ENCODE measurements at regions not wholly inside any gene's neighbourhood (a gene's known extent, or its start where the extent isn't known, plus 50 kb on each side); places are given as distances from the start of the nearest gene placed in this dataset.

- TF ChIP-seq, protein P1, sequence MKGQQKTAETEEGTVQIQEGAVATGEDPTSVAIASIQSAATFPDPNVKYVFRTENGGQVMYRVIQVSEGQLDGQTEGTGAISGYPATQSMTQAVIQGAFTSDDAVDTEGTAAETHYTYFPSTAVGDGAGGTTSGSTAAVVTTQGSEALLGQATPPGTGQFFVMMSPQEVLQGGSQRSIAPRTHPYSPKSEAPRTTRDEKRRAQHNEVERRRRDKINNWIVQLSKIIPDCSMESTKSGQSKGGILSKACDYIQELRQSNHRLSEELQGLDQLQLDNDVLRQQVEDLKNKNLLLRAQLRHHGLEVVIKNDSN (IDR thresholded peaks at IDR 0.05) = no peak
Measured at GRCh38 chr2:121102941-121103340, 182.1 kb downstream of the TFCP2L1 start.

DNA sequence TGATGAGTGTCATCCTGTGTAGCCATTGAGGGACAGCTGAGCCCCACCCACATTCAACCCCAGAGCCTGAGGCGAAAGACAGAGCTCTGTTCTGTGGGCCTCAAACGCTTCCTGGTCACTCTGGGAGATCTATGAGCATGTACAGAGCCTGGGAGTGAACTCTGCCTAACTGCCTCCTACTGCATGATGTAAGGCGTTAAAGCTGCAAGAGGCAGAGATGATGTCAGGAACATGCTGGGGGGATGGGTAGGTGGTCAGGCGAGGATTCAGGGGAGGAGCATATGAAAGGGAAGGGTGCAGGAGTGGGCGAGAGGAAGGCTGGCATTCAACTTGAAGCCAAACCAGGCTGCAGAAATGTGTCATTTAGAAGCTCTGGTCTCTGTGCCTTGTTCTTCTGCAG, 181.0 kb downstream of the TFCP2L1 start:
- TF ChIP-seq YY1 (IDR thresholded peaks at IDR 0.05; ENCODE audit: low read depth) = no peak
- no peak for TF ChIP-seq REST (IDR thresholded peaks at IDR 0.05; ENCODE audit: low read depth)
- no peak for TF ChIP-seq TAF1 (IDR thresholded peaks at IDR 0.05; ENCODE audit: low read depth)
- TF ChIP-seq RAD21 (IDR thresholded peaks at IDR 0.05; ENCODE audit: low read depth) = no peak
- TF ChIP-seq, protein P1 (IDR thresholded peaks at IDR 0.05) = no peak
- no peak for TF ChIP-seq FOXM1 (IDR thresholded peaks at IDR 0.05; ENCODE audit: borderline replicate concordance, low read depth)
- no peak for TF ChIP-seq EP300 (IDR thresholded peaks at IDR 0.05; ENCODE audit: borderline replicate concordance)
- TF ChIP-seq CEBPB (IDR thresholded peaks at IDR 0.05) = no peak
- no peak for TF ChIP-seq NFIC (IDR thresholded peaks at IDR 0.05)
- TF ChIP-seq, protein P2, sequence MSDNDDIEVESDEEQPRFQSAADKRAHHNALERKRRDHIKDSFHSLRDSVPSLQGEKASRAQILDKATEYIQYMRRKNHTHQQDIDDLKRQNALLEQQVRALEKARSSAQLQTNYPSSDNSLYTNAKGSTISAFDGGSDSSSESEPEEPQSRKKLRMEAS (IDR thresholded peaks at IDR 0.05) = no peak

- TF ChIP-seq RAD21 (IDR thresholded peaks at IDR 0.05; ENCODE audit: low read depth) = no peak
- peak; percentile 94 for TF ChIP-seq REST (IDR thresholded peaks at IDR 0.05; ENCODE audit: low read depth)
- TF ChIP-seq CEBPB (IDR thresholded peaks at IDR 0.05) = no peak
- TF ChIP-seq TAF1 (IDR thresholded peaks at IDR 0.05; ENCODE audit: low read depth) = no peak
- no peak for TF ChIP-seq TCF12 (IDR thresholded peaks at IDR 0.05; ENCODE audit: low read depth)
- TF ChIP-seq YY1 (IDR thresholded peaks at IDR 0.05; ENCODE audit: low read depth) = 0 out of 2 replicates have a peak, but pooled peaks have one; percentile 30
- TF ChIP-seq ZBTB7A (IDR thresholded peaks at IDR 0.05; ENCODE audit: low read depth) = no peak
Measured at GRCh38 chr2:121104721-121105141, 180.3 kb downstream of the TFCP2L1 start.

DNA sequence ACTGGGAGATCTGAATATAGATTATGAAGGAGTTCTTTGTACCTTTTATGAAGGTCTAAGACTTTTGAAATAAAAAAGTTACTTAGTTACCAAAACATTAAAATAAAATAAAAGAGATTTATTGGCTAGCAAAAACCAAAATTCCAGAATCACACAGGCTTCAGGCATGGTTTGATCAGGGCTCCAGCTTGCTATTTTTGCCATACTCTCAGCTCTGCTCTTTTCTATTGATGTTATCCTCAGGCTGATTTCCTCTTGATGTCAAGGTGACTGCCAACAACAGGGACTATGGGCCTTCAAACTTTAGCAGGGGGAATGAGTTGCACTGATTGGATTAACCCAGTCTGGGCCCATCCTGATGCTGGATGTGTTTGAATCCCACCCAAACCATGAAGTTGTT, 174.1 kb downstream of the TFCP2L1 start:
- TF ChIP-seq TCF12 (IDR thresholded peaks at IDR 0.05; ENCODE audit: low read depth) (no peak), REST (IDR thresholded peaks at IDR 0.05; ENCODE audit: low read depth) (no peak), EGR1 (IDR thresholded peaks at IDR 0.05) (no peak), TEAD4 (IDR thresholded peaks at IDR 0.05) (no peak), TAF1 (IDR thresholded peaks at IDR 0.05; ENCODE audit: low read depth) (no peak), ZBTB7A (IDR thresholded peaks at IDR 0.05; ENCODE audit: low read depth) (no peak), FOXM1 (IDR thresholded peaks at IDR 0.05; ENCODE audit: borderline replicate concordance, low read depth) (no peak), EP300 (IDR thresholded peaks at IDR 0.05; ENCODE audit: borderline replicate concordance) (no peak), CEBPB (IDR thresholded peaks at IDR 0.05) (no peak), RAD21 (IDR thresholded peaks at IDR 0.05; ENCODE audit: low read depth) (no peak), YY1 (IDR thresholded peaks at IDR 0.05; ENCODE audit: low read depth) (no peak), CREB1 (IDR thresholded peaks at IDR 0.05; ENCODE audit: low read depth) (no peak), NFIC (IDR thresholded peaks at IDR 0.05) (no peak)
- TF ChIP-seq, protein P1 (IDR thresholded peaks at IDR 0.05) = no peak
- TF ChIP-seq, protein P2 (IDR thresholded peaks at IDR 0.05) = no peak

DNA sequence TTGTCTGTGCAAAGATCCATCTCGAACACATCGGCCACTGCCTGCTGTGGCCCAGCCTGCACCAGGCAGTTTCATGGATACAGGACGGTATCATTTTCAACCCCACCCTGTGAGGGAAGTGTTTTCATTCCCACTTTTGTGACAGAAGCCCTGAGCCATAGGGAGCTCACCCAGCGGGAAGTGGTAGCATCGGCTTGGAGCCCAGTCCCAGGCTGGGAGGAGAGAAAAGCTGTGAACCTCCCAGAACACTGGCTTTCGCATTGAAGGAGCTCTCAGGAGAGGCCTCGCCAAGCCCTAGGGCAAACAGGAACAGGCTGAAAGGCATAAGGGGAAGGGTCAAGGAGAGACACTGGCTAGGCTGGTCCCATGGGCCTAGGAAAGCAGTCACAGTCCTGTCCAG, 166.1 kb downstream of the TFCP2L1 start:
- no peak for TF ChIP-seq TEAD4 (IDR thresholded peaks at IDR 0.05)
- TF ChIP-seq EP300 (IDR thresholded peaks at IDR 0.05; ENCODE audit: borderline replicate concordance) = no peak
- TF ChIP-seq RAD21 (IDR thresholded peaks at IDR 0.05; ENCODE audit: low read depth) = no peak
- TF ChIP-seq, protein P1 (IDR thresholded peaks at IDR 0.05) = no peak
- no peak for TF ChIP-seq FOXM1 (IDR thresholded peaks at IDR 0.05; ENCODE audit: borderline replicate concordance, low read depth)
- no peak for TF ChIP-seq REST (IDR thresholded peaks at IDR 0.05; ENCODE audit: low read depth)
- TF ChIP-seq, protein P2 (IDR thresholded peaks at IDR 0.05) = no peak
- TF ChIP-seq EGR1 (IDR thresholded peaks at IDR 0.05) = no peak
- no peak for TF ChIP-seq CREB1 (IDR thresholded peaks at IDR 0.05; ENCODE audit: low read depth)
- no peak for TF ChIP-seq ZBTB7A (IDR thresholded peaks at IDR 0.05; ENCODE audit: low read depth)
- no peak for TF ChIP-seq TAF1 (IDR thresholded peaks at IDR 0.05; ENCODE audit: low read depth)
- TF ChIP-seq YY1 (IDR thresholded peaks at IDR 0.05; ENCODE audit: low read depth) = no peak
